Skin of body (tissue), 1 donor: ENCODE measurements at regions not wholly inside any gene's neighbourhood (a gene's known extent, or its start where the extent isn't known, plus 50 kb on each side); places are given as distances from the start of the nearest gene placed in this dataset.

Experiments used
- DNase-seq: peaks from one replicate; lab custom pipeline; 2025; lab: John Stamatoyannopoulos, UW

DNA sequence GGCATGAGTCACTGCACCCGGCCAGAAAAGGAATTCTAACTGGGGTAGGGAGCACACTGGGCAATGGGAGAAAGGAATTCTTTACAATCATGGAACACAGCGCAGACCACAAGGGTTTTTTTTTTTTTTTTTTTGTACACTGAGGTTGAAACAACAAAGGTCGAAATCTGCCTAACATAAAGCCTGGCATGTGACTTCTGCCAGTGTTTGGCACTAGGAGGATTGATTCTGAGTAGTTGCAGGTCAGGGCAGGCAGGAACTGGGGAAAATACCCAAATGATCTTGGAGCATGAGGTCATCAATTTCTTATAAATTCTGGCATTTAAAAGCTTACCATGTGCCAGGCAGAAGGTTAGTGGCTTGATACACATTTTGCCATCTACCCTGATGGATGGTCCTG, 202.0 kb upstream of the SNX19 start:
- no peak for DNase-seq

DNA sequence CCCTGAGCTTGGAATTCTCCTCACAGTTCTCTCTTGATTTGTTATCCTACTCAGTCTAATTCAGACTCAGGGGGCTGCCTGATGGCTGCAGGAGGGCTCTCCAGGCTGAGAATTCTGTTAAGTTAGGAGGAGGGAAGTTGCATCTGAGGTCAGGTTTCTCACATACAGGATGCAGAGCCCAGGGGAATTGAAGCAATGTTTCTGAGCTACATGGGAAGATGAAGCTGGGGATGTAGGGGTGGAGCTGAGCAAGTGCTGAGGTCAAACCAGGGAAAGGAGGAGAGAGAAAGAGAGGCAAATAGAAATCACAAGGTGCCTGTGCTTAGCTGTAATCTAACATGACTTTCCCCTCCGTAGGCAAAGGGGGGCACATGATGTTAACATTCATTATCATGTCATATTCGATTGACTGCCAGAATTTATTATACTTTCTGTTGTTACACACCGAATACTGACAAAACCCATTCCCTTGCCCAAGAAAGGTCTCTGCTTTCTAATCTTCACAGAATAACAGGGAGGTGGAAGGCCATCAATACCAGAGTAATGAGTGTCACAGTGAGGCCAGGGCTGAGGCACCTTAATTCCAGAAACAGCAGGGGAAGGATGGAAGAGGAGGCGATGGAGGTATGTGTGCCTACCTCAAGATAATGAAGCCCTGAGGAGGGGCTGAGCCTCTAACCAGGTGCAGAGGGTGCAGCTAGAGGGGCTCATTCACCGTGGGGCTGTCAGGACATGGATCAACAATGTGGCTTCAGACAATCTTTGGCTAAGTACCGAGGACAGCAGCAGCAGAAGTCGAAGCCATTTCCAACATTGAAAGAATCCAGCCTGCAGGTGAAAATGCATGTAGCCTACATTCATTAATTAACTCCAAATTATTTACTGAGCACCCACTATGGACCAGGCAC, 205.4 kb upstream of the SNX19 start:
- no peak for DNase-seq

DNA sequence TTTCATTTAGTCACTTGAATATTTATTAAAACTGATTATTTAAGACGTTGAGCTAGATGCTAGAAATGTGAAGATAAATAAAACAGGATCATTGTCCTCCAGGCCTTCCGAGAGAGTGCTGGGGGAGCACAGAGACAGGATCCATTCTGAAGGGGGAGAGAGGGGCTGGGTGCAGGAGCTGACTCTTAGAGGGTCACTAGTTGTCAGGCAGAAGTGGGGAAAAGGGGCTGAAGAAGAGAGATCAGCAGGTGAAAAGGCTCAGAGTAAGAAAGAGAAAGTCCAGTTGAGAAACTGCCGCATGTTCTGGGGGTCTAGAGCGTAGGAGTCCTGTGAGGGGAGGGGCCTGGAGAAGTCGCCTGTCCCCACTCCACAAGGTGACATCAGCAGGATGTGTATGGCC, 206.2 kb upstream of the SNX19 start:
- no peak for DNase-seq

DNA sequence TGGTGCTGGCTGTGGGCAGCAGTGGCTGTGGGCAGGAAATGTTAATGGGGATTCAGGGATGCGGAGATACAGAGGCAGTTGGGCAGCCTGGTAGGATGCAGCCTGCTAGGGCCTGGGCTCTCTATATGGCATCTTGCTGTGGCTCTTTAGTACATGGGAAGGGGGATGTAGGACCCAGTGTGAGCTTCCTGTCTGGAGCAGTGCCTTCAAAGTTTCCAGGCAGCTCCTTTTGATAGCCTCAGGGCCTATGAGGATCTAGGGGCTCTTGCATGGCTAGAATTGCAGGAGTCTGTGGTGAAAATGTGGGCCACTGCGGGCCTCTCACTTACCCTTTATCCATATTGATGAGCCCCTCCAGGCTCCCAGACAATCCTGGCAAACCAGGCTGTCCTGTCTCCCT, 213.2 kb upstream of the SNX19 start:
- no peak for DNase-seq

DNA sequence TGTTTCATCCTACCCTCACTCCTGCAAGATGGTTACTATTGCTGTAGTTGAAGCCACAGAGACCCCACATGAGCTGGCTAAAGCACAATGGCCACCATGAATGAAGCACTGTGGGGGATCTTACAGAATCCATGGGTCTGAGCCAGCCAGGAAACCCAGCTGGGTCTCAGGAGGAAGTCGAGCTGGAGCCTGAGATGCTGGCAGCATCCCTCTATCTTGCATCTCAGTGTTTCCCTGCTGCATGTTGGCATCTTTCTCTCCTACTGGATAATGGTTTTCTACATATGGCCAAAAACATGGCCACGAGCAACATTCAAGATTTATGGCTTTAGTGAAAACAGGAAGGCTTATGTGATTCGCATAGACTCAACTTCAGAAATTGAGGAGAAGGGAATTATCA, 219.3 kb upstream of the SNX19 start:
- no peak for DNase-seq

DNA sequence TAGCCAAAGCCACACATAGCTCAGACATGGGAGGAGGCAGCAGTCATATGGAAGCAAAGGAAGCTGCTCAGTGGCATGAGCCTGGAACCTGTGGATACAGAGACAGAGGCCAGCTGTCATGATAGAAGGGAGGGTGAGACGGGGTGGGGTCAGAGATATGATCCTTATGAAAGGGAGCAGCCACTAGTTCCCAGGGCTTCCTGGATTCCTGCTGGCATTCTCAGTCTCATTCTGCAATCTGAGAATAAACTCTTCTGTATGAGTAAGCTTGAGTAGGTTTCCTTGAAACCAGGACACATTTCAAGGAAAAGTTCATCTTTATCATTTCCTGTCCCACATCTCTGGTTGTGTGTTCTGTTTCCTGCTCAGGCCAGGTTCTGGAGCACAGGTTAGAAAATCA, 220.2 kb upstream of the SNX19 start:
- no peak for DNase-seq

DNA sequence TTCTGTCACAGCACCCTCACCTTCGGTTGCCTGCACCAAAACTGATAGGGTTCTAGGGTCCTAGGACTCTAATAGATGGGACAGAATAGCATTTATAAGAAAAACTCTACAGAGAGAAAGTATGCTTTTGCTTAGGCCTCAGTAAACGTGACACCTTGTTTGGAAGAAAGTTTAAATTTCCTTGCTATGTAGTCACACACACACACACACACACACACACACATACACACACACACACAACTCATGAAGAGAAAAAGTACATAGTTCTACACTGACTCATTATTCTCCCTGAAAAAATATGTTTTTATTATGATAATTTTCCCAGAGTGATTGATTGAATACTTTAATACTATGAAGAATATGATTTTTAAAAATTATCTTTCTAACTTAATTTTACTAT, 220.8 kb upstream of the SNX19 start:
- no peak for DNase-seq

DNA sequence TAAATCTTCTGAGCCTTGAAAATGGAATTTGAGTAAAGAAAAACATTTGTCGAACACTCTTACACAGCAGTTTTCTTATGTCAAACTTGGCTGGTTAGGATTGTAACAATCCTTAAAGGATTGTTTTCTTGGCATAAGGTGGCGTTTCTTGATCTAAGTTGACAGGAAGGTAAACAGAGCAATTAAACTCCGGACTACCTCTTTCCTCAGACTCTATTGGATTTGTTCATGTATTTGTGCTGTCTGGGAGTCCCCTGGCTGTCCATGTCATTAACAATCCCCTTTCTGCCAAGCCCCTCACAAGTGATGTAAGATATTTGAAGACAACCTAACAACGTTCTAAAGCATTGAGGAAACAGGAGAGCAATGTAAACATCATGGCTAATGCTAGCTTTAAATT, 222.5 kb upstream of the SNX19 start:
- DNase-seq: no peak

DNA sequence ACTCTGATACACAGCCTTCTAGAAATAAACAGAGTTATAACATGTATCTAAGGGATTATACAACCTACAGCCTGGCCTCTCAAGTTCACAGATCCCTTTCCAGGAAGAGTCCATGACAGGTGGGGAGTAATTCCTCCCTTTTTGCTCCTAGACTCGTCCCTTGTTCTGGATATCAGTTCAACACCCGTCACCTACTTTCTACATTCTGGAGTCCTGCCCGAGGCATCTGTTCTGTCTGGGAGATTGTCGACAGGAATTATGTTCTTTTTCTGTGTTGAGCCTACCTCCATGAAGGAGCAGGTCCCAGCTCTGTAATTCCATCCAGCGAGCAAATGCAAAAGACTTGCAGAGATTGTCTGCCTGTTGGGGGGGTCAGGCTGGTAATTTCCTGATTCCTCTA, 224.6 kb upstream of the NTM start:
- DNase-seq: no peak

DNA sequence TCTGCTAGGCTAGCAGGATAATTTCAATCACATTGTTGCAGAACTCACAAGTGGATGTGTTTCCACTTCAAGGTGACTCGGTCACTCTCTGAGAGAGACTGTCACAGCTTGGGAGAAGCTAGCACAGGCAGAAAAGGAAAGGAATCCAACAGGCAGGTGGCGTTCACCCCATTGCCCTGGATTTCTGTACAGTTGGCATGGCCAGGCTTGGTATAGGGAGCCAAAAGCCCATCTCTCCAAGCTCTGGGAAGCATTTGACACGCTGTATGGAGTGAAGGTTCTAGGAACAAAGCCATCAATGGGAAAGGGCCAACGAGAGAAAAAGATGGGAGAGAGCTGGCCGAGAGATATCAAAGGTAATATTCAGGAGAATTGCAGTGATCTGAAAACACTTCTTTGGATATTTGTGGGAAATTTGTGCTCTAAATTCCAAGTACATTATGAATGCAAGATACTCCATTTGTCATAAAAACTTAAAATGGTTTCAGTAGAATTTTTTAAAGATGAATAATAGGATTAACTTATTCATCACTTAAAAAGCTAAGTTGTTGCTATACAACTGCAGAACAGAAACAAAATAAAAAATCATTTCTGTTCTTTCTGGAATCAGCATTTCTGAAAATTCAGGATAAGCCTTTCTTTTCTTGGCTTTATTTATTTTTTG, 223.5 kb upstream of the NTM start:
- no peak for DNase-seq

DNA sequence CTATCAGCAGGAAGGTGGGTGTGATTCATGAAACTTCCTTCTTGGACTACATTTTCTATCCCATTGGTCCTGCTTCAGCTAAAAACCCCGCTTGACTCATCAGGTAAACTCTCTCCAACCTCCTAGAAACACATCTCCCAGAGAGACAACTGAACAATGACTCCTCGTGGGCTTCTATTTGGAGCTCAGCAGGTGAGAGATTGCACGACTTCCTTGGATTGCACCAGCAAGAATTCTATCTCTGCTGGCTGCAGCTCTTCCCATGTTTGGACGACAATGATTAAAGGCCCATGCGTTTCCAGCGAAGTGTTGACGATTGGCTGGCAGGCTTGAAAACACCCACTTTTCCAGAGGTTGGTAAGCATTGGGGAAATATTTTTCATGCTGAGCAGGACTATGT, 216.1 kb upstream of the NTM start:
- no peak for DNase-seq

DNA sequence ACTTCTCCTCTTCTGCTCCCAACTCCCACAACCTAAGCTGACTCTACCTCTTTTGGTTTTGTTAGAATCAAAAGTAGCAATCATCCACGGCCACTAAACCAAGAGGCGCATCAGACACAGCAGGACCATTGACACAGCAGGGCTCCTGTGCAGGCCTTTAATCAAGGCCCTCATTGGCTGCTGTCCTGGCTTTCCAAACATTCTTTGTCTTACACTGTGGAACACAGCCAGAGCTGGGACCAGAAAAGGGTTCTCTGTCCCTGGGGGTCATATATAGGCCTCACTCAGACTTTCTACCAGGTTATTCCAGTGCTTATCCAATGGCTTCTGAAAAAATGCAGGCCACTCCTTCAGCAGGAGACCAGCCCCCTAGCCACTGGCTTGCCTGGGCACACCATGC, 212.7 kb upstream of the NTM start:
- DNase-seq: no peak

DNA sequence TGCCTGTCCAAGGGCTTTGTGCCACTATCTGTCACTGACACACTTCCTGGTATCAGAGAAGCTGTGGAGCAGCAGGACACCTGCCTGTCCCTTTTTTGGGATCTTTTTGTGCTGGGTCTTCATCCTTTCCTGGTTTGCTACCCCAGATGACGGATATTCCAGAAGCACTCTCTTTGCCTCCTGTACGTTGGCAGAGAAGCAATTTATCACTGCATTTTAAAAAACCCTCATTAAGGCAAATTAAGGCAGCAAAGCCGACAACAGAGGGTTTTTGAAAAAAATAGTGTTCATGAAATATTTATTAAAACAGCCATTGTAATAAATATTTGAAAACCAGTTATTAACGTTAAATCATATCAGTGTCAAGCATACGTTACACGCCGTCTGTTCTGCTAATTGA, 209.6 kb upstream of the NTM start:
- DNase-seq: no peak

DNA sequence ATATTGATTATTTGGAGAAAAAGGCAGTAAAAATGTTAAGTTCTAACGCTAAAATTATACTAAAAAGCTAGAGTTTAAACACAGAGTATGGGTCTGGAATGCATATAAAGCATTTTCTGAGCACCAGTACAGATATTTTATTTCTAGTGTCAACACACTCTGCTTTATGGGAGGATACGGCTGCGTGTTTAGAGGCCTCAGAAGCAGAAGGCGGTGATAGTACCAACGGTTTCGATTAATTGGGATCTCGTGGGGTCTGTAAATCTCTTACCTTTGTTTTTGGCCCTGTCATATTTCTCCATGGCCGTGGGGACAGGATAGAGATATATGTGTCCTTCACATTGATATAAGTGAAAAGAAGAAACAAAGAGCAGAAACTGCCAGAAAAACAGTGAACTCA, 206.8 kb upstream of the NTM start:
- DNase-seq: no peak

DNA sequence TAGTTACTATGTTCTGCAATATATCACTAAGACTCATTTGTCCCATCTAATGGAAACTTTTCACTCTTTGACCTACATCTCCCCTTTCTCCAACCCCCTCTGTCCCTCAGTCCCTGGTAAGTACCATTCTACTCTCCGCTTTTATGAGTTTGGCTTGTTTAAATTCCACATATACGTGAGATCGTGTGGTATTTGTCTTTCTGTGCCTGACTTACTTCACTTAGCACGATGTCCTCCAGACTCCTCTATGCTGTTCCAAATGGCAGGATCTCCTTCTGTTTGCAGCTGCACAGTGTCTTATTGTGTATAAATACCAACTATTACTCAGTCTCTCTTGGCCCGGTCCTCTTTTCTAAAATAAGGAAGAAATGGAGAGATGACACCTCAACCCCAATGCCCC, 205.4 kb upstream of the NTM start:
- no peak for DNase-seq

DNA sequence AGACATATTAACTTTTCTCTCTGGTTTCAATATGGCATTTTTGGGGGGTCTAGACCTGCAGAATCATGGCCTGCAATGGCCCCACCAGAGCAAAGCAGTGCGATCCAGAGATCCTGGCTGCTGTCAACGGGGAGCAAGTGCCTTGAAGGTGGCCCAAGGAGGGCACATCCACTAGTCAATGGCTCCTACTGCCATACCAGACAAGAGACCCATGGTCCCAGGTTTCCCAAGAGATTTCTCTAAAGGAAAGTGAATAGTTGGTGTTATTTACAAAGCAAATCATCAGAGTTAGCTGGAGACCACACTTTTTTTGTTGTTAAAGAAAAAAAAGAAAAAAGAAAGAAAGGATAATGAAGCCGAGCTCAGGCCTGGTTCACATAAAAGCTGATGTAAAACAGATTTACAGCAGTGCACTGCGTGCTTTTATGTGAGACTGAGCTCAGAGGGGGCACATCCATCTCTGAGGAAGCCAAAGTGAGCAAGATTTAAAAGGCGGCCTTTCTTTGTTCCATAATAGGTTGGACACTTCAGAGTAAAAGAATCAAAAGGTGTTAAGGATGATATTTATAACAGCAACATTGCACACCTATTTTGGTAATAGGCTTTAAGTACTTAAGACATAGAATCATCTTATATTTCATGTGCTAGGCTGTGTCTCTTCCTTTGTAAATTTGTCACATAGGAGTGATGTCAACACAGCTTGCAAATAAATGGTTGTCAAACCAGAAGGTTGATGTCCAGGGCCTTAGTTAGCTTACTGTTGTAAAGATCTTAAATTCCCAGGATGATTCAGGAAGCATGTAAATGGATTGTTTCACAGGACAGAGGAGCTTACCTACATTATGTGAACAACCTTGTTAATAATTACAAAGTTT, 201.3 kb upstream of the NTM start:
- DNase-seq: no peak

DNA sequence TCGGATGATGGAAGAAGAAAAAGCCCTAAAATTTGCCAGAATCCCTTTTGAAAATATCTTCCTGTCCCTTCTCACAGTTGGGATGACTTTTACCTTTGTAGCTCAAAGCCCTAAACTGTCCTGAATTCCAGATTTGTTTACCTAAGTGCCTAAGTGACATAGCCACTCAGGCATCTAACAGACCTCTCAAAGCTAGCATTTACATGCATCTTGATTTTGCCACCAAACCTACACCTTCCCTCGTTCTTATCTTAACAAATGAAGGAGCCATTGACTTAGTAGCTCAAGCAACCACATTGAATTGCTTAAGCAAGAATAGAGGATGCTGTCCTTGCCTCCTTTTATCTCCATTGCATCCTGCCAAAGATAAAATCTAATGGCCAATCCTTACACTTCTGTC, 198.4 kb upstream of the NTM start:
- no peak for DNase-seq

DNA sequence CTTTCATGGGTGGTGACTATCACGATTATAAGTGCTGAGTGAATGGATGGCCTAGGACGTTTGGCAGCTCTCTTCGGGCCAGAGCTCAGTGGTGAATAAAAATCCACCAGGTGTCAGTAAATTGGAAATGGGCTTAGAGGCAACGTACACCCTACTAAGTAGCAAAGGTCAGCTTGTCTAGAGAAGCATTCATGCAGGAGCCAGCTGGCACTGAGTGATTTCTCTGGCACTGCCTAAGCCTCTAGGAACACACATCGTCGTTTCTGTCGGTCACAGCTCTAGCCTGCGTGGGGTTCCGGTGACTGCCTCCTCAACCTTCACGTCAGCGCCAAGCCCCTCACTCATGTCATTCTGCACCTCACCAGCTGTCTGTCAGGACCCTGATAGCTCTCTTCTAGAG, 192.4 kb upstream of the NTM start:
- no peak for DNase-seq

DNA sequence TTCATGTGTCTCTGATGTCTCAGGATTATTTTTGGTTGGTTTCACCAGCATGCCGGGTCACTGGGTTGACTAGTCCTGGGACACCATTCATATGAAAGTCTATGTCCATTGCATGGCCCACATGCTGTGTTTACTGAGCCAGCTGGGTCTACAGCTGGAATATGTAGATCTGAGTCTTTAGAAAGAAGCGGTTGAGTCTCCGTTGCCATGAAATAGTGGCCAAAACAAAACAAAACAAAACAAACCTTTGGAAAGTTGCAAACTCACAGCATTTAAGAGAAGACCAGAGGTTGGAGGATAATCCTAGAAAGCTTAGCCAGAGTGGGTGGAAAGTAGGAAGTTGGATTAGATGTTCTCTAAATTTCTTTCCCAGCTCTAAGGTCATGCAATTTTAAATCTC, 191.8 kb upstream of the NTM start:
- DNase-seq: no peak

DNA sequence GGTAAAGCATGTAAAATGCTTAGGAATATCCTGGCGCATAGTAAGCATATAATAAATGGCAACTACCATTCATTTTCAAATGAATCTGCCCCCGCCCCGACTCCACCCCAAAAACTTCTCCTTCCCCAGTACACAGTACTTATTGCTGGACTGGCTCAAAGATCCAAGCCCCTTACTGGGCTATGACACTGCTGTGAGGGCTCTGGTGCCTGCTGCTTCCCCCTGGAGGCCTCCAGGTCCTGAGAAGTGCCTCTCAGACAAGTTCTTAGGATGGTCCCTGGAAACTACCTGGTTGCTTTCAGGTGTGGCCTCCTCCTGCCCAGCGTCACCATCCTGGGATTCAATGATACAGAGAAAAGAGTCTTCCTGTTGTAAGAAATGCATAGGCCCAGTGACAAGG, 190.6 kb upstream of the NTM start:
- DNase-seq: no peak

DNA sequence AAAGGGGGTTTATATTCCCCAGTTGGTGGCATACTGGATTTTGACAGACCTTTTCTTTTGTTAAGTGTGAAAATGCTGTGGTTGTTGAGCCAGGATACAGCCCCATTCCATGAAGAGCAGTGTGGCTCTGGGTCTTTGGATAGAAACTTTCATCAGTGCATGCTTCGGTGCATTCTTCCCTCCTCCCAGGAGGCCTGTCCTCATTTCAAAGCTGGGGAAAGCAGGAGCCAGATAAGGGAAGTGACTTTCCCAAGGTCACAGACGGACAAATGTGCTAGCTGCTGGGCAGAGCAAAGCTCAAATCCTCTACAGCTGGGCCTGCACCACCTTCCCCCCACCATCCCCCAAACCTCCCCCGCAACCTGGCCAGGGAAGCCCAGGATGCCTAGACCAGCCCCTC, 184.5 kb upstream of the NTM start:
- no peak for DNase-seq

DNA sequence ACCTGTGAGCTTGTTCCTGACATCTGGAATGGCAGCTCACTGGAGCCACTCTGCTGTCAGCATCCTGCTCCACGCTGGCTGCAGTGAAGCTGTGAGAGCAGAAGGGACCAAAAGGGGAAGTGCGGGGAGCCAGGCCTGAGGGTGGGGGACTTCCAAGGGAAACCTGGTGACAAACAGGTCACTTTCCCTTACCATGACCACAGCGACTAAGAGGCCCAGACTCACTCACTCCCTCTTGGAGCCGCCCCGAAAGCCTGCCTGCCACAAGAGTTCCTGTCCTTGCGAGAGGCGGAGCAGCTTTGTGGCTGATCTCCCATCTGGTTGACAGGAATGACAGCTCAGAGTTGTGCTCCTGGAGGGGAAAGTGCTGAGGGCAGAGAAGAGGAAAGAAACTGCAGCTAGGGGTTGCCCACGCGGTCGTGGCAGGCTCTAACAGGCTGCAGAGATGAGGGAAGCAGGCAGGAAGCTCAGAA, 183.8 kb upstream of the NTM start:
- no peak for DNase-seq
